OCI-LY7 (cell line): ENCODE measurements at regions not wholly inside any gene's neighbourhood (a gene's known extent, or its start where the extent isn't known, plus 50 kb on each side); places are given as distances from the start of the nearest gene placed in this dataset.

Experiments
- BruUV-seq: library from RNA; stranded (reverse); fragments of 400-500 nt; replicated peaks from 2 replicates; lab custom pipeline; 2021; lab: Mats Ljungman, UMichigan
- CTCF ChIA-PET: fragments of 300-600 bp; sonication (Branson Sonifier 250); formaldehyde crosslinking; loops from one replicate; lab custom pipeline; 2022; ENCODE audit warnings: antibody characterized with exemption; ENCODE audit not compliant: unreplicated experiment; lab: Charles Lee
- POLR2A ChIA-PET: fragments of 300-600 bp; sonication (Branson Sonifier 250); formaldehyde crosslinking; loops from one replicate; lab custom pipeline; 2022; ENCODE audit warnings: antibody characterized with exemption; lab: Charles Lee
- DNase-seq: peaks from one replicate; pipeline ENCODE4 v3.0.0-alpha.2; 2015; ENCODE audit warnings: low spot score
- H2AFZ ChIP-seq: fragments of 200-600 bp; sonication (generic), shearing (Covaris generic); 2 replicates; pipeline ENCODE4 v1.6.1; 2014; ENCODE audit warnings: mild to moderate bottlenecking, antibody characterized with exemption, low read length, moderate library complexity
- H3K27ac ChIP-seq: fragments of 200-600 bp; sonication (generic); 2 replicates; pipeline ENCODE4 v1.5.1; 2014; ENCODE audit warnings: mixed run types, low read depth, mild to moderate bottlenecking, moderate library complexity, low read length, inconsistent platforms; ENCODE audit not compliant: poor library complexity, severe bottlenecking
- H3K36me3 ChIP-seq: fragments of 200-600 bp; sonication (generic); 2 replicates; pipeline ENCODE4 v1.6.1; 2014; ENCODE audit warnings: mild to moderate bottlenecking, antibody characterized with exemption, low read length, moderate library complexity, mixed read lengths; ENCODE audit not compliant: insufficient read depth
- H3K4me1 ChIP-seq: fragments of 200-600 bp; sonication (generic); 2 replicates; pipeline ENCODE4 v1.5.1; 2014; ENCODE audit warnings: mild to moderate bottlenecking, low read length; ENCODE audit not compliant: insufficient read depth, poor library complexity, severe bottlenecking
- H3K4me2 ChIP-seq: fragments of 200-600 bp; sonication (generic); 2 replicates; pipeline ENCODE4 v1.6.1; 2014; ENCODE audit warnings: mild to moderate bottlenecking, low read length
- H3K4me3 ChIP-seq: fragments of 200-600 bp; sonication (generic); 2 replicates; pipeline ENCODE4 v1.5.1; 2014; ENCODE audit warnings: mild to moderate bottlenecking, low read depth, low read length; ENCODE audit not compliant: poor library complexity, severe bottlenecking
- H3K79me2 ChIP-seq: fragments of 200-600 bp; sonication (generic); 2 replicates; pipeline ENCODE4 v1.6.1; 2016; ENCODE audit warnings: low read depth, mild to moderate bottlenecking, low read length, moderate library complexity, mixed read lengths; ENCODE audit not compliant: insufficient read depth
- H3K9me2 ChIP-seq: fragments of 200-600 bp; sonication (generic); 2 replicates; pipeline ENCODE4 v1.6.1; 2016; ENCODE audit warnings: mild to moderate bottlenecking, low read length, mixed read lengths; ENCODE audit not compliant: insufficient read depth
- H3K9me3 ChIP-seq: fragments of 200-600 bp; sonication (generic); 2 replicates; pipeline ENCODE4 v1.6.1; 2014; ENCODE audit warnings: mild to moderate bottlenecking, mixed run types, low read length, mixed read lengths
- H4K20me1 ChIP-seq: fragments of 200-600 bp; sonication (generic); 2 replicates; pipeline ENCODE4 v1.6.1; 2014; ENCODE audit warnings: mild to moderate bottlenecking, antibody characterized with exemption, low read length, moderate library complexity, mixed read lengths; ENCODE audit not compliant: insufficient read depth
- EZH2phosphoT487 ChIP-seq: fragments of 200-600 bp; sonication (generic); IDR thresholded peaks from 2 replicates; pipeline ENCODE4 v1.6.1; 2018; ENCODE audit warnings: low read depth, borderline replicate concordance, mild to moderate bottlenecking, mixed run types, antibody characterized with exemption, low read length, moderate library complexity, mixed read lengths
- intact Hi-C: fragments of 100-400 bp; cut with micrococcal nuclease; formaldehyde crosslinking; loops from one replicate; pipeline ENCODE4 v1.10.0; 2022; ENCODE audit not compliant: unreplicated experiment
- TF ChIP-seq, protein P1 (sequence below): fragments of 200-600 bp; sonication (generic); conservative IDR thresholded peaks from 2 replicates; pipeline ENCODE4 v1.5.1; 2014; ENCODE audit warnings: mild to moderate bottlenecking, antibody characterized with exemption, low read length, moderate library complexity, mixed read lengths

DNA sequence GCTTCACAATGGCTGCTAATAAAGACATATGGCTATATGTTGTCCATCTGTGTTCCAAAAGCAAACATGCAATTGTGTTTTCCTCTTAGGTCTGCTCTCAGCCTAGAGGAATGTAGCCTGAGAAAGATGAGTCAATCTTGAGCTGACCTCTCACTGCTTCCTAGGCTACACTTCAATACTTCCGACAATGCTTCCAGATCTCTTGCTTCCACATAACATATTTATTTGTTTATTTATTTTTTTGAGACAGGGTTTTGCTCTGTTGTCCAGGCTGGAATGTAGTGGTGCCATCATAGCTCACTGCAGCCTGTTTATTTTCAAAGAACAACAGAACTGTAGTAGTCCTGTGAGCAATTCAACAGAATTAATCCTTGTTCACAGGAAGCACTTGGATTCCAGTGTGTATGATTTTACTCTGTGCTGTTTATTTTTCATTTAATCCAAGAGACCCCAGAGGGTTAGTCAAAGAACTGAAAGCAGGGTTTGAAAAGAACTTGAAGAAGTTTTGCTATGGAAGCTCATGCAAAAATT is 437.9 kb downstream of the TXNL1 start:
- Histone ChIP-seq H3K27ac (no peak overlapping the region), H3K4me2 (no peak overlapping the region), H3K4me3 (no peak overlapping the region), H3K9me2 (no peaks in the 10 kb centered on the region), H3K79me2 (no peaks in the 10 kb centered on the region), H4K20me1 (no peaks in the 10 kb centered on the region), H3K36me3 (no peaks in the 10 kb centered on the region), H3K9me3 (no peaks in the 10 kb centered on the region), H3K4me1 (no peaks in the 10 kb centered on the region), H2AFZ (no peak overlapping the region)
- POLR2A ChIA-PET = no interaction called here
- CTCF ChIA-PET = no interaction called here
- intact Hi-C loops = no loop called here
- BruUV-seq = no TSS peak
- no peak for TF ChIP-seq EZH2phosphoT487
- TF ChIP-seq, protein P1, sequence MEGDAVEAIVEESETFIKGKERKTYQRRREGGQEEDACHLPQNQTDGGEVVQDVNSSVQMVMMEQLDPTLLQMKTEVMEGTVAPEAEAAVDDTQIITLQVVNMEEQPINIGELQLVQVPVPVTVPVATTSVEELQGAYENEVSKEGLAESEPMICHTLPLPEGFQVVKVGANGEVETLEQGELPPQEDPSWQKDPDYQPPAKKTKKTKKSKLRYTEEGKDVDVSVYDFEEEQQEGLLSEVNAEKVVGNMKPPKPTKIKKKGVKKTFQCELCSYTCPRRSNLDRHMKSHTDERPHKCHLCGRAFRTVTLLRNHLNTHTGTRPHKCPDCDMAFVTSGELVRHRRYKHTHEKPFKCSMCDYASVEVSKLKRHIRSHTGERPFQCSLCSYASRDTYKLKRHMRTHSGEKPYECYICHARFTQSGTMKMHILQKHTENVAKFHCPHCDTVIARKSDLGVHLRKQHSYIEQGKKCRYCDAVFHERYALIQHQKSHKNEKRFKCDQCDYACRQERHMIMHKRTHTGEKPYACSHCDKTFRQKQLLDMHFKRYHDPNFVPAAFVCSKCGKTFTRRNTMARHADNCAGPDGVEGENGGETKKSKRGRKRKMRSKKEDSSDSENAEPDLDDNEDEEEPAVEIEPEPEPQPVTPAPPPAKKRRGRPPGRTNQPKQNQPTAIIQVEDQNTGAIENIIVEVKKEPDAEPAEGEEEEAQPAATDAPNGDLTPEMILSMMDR = no peak
- DNase-seq = no peak

DNA sequence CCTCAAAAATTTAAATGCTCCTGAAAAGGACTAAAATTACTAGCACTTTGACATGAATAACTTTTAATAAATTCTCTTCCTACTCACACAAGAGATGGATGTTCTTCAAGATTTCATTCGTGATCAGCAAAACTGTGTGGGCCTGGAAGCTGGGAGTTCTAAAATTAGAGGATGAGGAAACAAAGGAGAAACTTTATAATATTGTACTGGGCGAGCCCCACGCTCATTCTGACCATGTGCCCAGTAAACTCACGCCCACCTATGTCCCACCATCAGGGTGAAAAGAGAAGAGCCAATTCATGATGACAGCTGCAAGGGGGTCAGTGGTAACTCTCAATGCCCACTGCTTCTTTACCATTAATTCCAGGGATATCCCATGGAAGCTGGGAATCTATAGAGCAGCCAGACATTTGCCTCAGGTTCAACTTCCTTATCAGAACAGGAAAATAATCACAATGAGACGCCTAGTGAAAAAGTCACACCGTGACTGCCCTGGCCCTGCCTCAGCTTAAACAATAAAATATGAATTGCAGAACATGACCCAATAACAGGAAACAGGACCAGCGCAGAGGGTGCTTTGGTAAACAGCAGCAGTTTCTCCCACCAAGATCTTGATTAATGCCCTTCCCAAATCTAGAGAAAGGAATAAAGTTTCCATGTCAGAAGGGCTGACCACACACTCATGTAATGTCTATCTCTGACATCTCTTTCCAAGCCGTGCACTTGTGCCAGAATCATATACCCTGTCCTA is 438.6 kb downstream of the TXNL1 start:
- TF ChIP-seq EZH2phosphoT487 = no peak
- TF ChIP-seq, protein P1 = no peak
- no peaks in the 10 kb centered on the region for H3K4me1 ChIP-seq
- H4K20me1 ChIP-seq = no peaks in the 10 kb centered on the region
- DNase-seq = no peak
- no peaks in the 10 kb centered on the region for H3K36me3 ChIP-seq
- H3K9me2 ChIP-seq = no peaks in the 10 kb centered on the region
- no peaks in the 10 kb centered on the region for H3K79me2 ChIP-seq
- POLR2A ChIA-PET = no interaction called here
- no peaks in the 10 kb centered on the region for H3K9me3 ChIP-seq
- CTCF ChIA-PET = no interaction called here
- no peak overlapping the region for H3K4me3 ChIP-seq
- intact Hi-C loops = no loop called here
- no peak overlapping the region for H3K27ac ChIP-seq
- BruUV-seq = no TSS peak
- no peak overlapping the region for H3K4me2 ChIP-seq
- H2AFZ ChIP-seq = no peak overlapping the region

GRCh38 chr18:56197241-56197859 is 441.0 kb downstream of the TXNL1 start:
- Histone ChIP-seq H3K27ac (no peak overlapping the region), H3K4me3 (no peak overlapping the region), H2AFZ (no peak overlapping the region), H3K9me3 (no peaks in the 10 kb centered on the region), H3K36me3 (no peaks in the 10 kb centered on the region), H3K9me2 (no peaks in the 10 kb centered on the region), H3K4me2 (no peak overlapping the region), H3K4me1 (no peaks in the 10 kb centered on the region), H4K20me1 (no peaks in the 10 kb centered on the region), H3K79me2 (no peaks in the 10 kb centered on the region)
- ChIA-PET CTCF (no interaction called here), POLR2A (no interaction called here)
- TF ChIP-seq, protein P1 = no peak
- TF ChIP-seq EZH2phosphoT487 = no peak
- BruUV-seq = no TSS peak
- DNase-seq = no peak
- intact Hi-C loops = no loop called here
